ENCODE measurements at regions not wholly inside any gene's neighbourhood (a gene's known extent, or its start where the extent isn't known, plus 50 kb on each side); places are given as distances from the start of the nearest gene placed in this dataset.

DNA sequence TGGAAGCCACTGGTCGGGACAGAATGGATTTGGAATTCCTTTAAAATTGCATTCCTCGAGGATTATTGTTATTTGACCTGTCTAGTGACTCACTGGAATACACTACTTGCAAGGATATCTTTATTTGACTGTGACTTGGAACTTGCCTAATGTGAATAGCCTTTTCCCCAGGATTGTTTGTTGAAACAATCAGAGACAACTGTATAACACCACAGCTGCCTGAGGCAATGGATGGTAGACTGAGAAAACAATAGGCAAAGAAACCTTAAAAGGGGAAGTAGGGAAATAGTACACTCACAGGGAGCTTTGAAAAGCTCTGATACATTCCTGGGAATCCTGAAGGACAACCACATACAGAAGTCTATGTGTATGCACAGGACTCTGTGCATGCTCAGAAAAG lies 465.3 kb downstream of the BMP2 start:
- no peaks in the 10 kb centered on the region for H3K36me3 Mint-ChIP-seq
- Histone ChIP-seq H3K36me3 (ENCODE audit: insufficient read depth, low read length) (no peaks in the 10 kb centered on the region), H3K4me3 (ENCODE audit: low read length) (no peak overlapping the region), H3K9me3 (ENCODE audit: low read length) (peaks cover 3% of the 10 kb centered on the region), H3K27ac (ENCODE audit: low read depth, low read length) (no peak overlapping the region), H3K27me3 (ENCODE audit: insufficient read depth, low read length, poor library complexity, severe bottlenecking) (no peaks in the 10 kb centered on the region), H3K4me1 (ENCODE audit: insufficient read depth, low read length) (no peaks in the 10 kb centered on the region)
- no peak for DNase-seq
- ChIA-PET CTCF (no interaction called here), POLR2A (no interaction called here)
- peaks cover 6 to 21% (median 11%) of the 10 kb centered on the region in 5 donors for H3K9me3 Mint-ChIP-seq
- H3K27me3 Mint-ChIP-seq: no peaks in the 10 kb centered on the region
- no peak overlapping the region for H3K4me3 Mint-ChIP-seq
- no peaks in the 10 kb centered on the region for H3K4me1 Mint-ChIP-seq
- no peak overlapping the region for H3K27ac Mint-ChIP-seq

DNA sequence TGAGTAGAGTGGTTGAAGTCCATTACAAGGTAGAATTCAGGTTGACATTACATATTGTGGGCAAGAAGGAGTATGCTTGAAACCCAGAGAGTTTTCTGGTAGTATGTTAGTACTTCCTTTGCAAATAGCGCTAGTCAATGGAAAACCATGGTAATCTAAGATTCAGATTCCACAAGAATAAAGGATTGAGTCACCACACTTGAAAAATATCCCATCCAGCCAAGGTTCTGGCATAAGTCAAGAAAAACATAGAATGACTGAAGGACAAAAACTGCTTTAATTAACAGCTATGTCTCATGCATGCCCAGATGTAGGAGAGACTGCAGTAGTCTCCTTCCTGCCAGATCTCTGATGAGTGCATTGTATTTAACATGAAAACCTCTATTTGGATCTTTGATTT lies 469.8 kb downstream of the BMP2 start:
- H3K27ac ChIP-seq (ENCODE audit: low read depth, low read length): no peak overlapping the region
- CTCF ChIA-PET: no interaction called here
- peaks cover 3% of the 10 kb centered on the region for H3K9me3 ChIP-seq (ENCODE audit: low read length)
- no peaks in the 10 kb centered on the region for H3K36me3 Mint-ChIP-seq
- no peaks in the 10 kb centered on the region for H3K27me3 ChIP-seq (ENCODE audit: insufficient read depth, low read length, poor library complexity, severe bottlenecking)
- POLR2A ChIA-PET: no interaction called here
- no peaks in the 10 kb centered on the region for H3K4me1 ChIP-seq (ENCODE audit: insufficient read depth, low read length)
- no peak overlapping the region for H3K4me3 Mint-ChIP-seq
- H3K27ac Mint-ChIP-seq: no peak overlapping the region
- H3K9me3 Mint-ChIP-seq: peaks cover 3 to 29% (median 11%) of the 10 kb centered on the region in 5 donors
- H3K4me1 Mint-ChIP-seq: no peaks in the 10 kb centered on the region
- no peaks in the 10 kb centered on the region for H3K36me3 ChIP-seq (ENCODE audit: insufficient read depth, low read length)
- no peak for DNase-seq
- H3K27me3 Mint-ChIP-seq: no peaks in the 10 kb centered on the region
- no peak overlapping the region for H3K4me3 ChIP-seq (ENCODE audit: low read length)

DNA sequence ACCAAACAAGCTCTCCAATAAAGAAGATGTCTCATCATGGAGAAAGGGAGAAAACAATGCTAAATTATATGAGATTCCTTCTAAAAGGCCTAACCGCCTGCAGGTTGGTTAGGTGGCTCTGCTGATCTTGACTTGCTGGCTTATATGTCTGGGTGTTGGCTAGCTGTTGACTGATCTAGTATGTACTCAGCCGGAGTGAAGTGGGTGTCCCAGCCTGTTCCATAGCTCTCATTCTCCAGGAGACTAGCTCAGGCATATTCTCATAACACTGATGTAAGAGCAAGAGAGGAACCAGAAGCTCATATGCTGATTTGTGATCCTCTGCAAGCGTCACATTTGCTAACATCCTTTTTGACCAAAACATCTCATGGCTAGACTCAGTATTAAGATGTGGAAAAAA lies 473.0 kb downstream of the BMP2 start:
- no peak for DNase-seq
- Mint-ChIP-seq H3K9me3 (peaks cover 3 to 28% (median 7%) of the 10 kb centered on the region in 5 donors), H3K27ac (no peak overlapping the region), H3K27me3 (no peaks in the 10 kb centered on the region), H3K36me3 (no peaks in the 10 kb centered on the region), H3K4me1 (no peaks in the 10 kb centered on the region), H3K4me3 (no peak overlapping the region)
- Histone ChIP-seq H3K9me3 (ENCODE audit: low read length) (no peaks in the 10 kb centered on the region), H3K36me3 (ENCODE audit: insufficient read depth, low read length) (no peaks in the 10 kb centered on the region), H3K27ac (ENCODE audit: low read depth, low read length) (no peak overlapping the region), H3K4me1 (ENCODE audit: insufficient read depth, low read length) (no peaks in the 10 kb centered on the region), H3K4me3 (ENCODE audit: low read length) (no peak overlapping the region), H3K27me3 (ENCODE audit: insufficient read depth, low read length, poor library complexity, severe bottlenecking) (no peaks in the 10 kb centered on the region)
- CTCF ChIA-PET: no interaction called here
- POLR2A ChIA-PET: no interaction called here

DNA sequence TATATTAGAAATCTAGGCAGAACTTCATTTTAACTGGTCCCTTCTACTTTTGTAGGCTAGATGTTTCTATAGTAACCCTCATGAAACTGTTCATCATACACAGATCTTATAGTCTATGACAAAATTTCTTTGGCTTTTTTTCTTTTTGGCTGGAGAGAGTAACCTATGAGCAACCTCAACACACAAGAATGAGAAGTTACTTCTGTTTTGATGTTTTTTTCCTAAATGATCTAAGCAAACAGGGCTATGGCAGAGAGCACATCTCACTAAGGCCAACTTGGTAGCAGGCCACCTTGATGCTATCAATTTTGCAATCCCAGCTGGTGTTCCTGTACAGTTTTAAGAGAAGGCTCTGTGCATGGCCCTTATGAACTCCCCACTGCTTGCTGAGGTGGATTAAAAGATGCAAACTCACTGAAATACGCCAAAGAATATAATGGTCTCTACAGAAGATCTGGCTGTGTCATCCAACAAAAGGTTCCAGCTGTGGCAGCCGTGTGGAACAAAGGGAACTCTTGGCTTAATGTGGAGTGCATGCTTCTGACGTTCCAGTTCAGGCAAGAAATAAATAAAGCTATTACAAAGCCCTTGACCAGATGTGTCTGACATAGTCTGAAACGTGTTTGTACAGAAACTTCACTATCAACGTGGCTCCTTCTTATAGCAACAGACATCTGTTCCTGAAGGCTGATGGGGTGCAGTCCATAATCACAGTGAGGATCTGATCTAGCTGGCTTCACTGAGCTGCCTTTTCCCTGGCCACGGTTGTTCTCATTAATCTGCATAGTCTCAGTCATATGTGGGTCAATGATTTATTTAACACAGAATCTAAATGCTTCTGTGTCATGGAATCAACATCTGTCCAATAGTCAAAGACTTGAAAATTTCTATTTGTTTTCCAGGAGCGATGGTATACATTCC lies 481.1 kb downstream of the BMP2 start:
- ChIA-PET POLR2A (no interaction called here), CTCF (no interaction called here)
- Histone ChIP-seq H3K4me3 (ENCODE audit: low read length) (no peak overlapping the region), H3K27ac (ENCODE audit: low read depth, low read length) (no peak overlapping the region), H3K4me1 (ENCODE audit: insufficient read depth, low read length) (no peaks in the 10 kb centered on the region), H3K36me3 (ENCODE audit: insufficient read depth, low read length) (no peaks in the 10 kb centered on the region), H3K9me3 (ENCODE audit: low read length) (no peaks in the 10 kb centered on the region), H3K27me3 (ENCODE audit: insufficient read depth, low read length, poor library complexity, severe bottlenecking) (no peaks in the 10 kb centered on the region)
- peaks cover 0 to 15% (median 3%) of the 10 kb centered on the region in 5 donors for H3K9me3 Mint-ChIP-seq
- no peak overlapping the region for H3K4me3 Mint-ChIP-seq
- H3K4me1 Mint-ChIP-seq: no peaks in the 10 kb centered on the region
- H3K27me3 Mint-ChIP-seq: peaks cover 0 to 2% of the 10 kb centered on the region in 2 donors
- H3K36me3 Mint-ChIP-seq: no peaks in the 10 kb centered on the region
- H3K27ac Mint-ChIP-seq: no peak overlapping the region
- DNase-seq: no peak

DNA sequence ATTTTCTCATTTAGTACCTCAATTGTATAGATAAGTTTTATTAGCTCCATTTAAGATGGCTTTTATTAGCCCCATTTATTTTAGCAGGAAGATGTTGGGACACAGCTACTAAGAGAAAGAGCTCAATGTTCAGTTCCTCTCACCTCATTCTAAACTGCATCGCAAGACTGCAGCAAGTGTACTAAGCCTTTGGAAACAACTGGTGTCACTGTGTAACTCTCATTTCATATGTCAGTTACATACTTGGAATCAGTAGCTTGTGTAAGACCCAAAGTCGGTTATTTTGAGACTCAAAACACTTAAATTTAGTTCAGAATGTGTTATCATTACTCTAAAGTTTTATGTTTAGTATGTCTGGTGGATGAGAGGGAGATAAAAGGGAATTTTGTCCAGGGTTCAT lies 482.9 kb downstream of the BMP2 start:
- no peak overlapping the region for H3K4me3 Mint-ChIP-seq
- Histone ChIP-seq H3K4me3 (ENCODE audit: low read length) (no peak overlapping the region), H3K4me1 (ENCODE audit: insufficient read depth, low read length) (no peaks in the 10 kb centered on the region), H3K27me3 (ENCODE audit: insufficient read depth, low read length, poor library complexity, severe bottlenecking) (no peaks in the 10 kb centered on the region), H3K36me3 (ENCODE audit: insufficient read depth, low read length) (no peaks in the 10 kb centered on the region), H3K27ac (ENCODE audit: low read depth, low read length) (no peak overlapping the region), H3K9me3 (ENCODE audit: low read length) (no peaks in the 10 kb centered on the region)
- H3K27ac Mint-ChIP-seq: no peak overlapping the region
- H3K9me3 Mint-ChIP-seq: peaks cover 0 to 24% (median 5%) of the 10 kb centered on the region in 5 donors
- H3K27me3 Mint-ChIP-seq: peaks cover 0 to 2% of the 10 kb centered on the region in 2 donors
- CTCF ChIA-PET: no interaction called here
- no peak for DNase-seq
- H3K36me3 Mint-ChIP-seq: no peaks in the 10 kb centered on the region
- no peaks in the 10 kb centered on the region for H3K4me1 Mint-ChIP-seq
- POLR2A ChIA-PET: no interaction called here

DNA sequence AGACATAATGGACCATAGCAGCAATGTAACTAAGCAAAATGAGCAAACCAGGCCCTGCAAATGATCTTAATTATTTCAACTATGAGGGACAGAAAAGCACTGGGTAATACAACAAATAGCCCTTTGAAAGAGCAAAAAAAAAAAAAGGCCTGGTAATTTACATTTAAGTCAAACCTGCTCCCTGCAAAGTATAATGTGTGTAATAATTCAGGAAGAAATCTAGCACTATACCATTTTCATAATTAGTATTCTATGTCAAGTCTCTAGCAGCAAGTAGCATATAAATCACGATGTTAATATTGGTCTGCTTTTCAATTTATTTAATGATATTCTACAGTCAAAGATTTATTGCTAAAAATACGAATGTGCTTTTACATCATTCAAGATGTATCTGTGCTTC lies 489.6 kb downstream of the BMP2 start:
- Histone ChIP-seq H3K36me3 (ENCODE audit: insufficient read depth, low read length) (no peaks in the 10 kb centered on the region), H3K27ac (ENCODE audit: low read depth, low read length) (no peak overlapping the region), H3K9me3 (ENCODE audit: low read length) (no peaks in the 10 kb centered on the region), H3K27me3 (ENCODE audit: insufficient read depth, low read length, poor library complexity, severe bottlenecking) (no peaks in the 10 kb centered on the region), H3K4me1 (ENCODE audit: insufficient read depth, low read length) (no peaks in the 10 kb centered on the region), H3K4me3 (ENCODE audit: low read length) (no peak overlapping the region)
- Mint-ChIP-seq H3K9me3 (peaks cover 2 to 18% (median 5%) of the 10 kb centered on the region in 5 donors), H3K27ac (no peak overlapping the region), H3K4me3 (no peak overlapping the region), H3K36me3 (peaks cover 0 to 2% (median 0%) of the 10 kb centered on the region in 3 donors), H3K4me1 (no peaks in the 10 kb centered on the region), H3K27me3 (no peaks in the 10 kb centered on the region)
- no peak for DNase-seq
- ChIA-PET CTCF (no interaction called here), POLR2A (no interaction called here)

DNA sequence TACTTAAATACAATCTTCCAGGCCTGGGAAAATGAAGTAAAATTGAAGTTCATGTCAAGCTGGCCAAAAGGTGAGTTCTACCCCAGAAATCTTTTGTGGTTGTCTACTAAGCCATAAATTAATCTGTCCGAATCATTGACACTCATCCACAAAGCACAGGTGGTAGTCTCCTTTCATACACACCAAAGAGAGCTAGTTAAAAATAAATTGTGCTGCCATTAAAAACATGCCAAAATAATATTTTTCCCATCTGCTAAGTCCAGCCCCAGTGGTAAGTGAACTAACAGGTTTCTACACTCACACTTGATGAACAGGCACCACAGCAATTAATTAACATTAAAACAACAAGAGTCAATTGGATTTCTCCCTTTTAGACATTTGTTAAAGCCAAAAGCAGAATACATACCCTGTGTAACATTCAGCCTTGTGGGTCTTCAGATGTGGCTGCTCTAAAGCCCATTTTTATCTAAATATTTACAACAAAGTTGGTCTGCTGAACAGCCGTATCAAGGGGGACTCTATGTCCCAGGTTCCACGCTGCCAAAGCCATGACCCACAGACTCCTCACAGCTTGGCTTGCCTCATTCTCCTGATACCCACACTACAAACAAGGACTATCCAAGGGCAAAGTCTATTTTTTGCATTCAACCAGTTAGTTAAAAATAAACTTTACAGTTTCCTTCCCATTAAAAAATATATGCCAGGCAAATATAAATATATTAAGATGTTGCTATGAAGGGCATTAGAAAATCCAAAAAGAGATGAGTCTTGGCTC lies 490.4 kb downstream of the BMP2 start:
- no peak overlapping the region for H3K4me3 Mint-ChIP-seq
- Histone ChIP-seq H3K36me3 (ENCODE audit: insufficient read depth, low read length) (no peaks in the 10 kb centered on the region), H3K4me1 (ENCODE audit: insufficient read depth, low read length) (no peaks in the 10 kb centered on the region), H3K27ac (ENCODE audit: low read depth, low read length) (no peak overlapping the region), H3K27me3 (ENCODE audit: insufficient read depth, low read length, poor library complexity, severe bottlenecking) (no peaks in the 10 kb centered on the region), H3K4me3 (ENCODE audit: low read length) (no peak overlapping the region), H3K9me3 (ENCODE audit: low read length) (no peaks in the 10 kb centered on the region)
- H3K27me3 Mint-ChIP-seq: no peaks in the 10 kb centered on the region
- H3K9me3 Mint-ChIP-seq: peaks cover 3 to 14% (median 4%) of the 10 kb centered on the region in 5 donors
- ChIA-PET CTCF (no interaction called here), POLR2A (no interaction called here)
- H3K4me1 Mint-ChIP-seq: no peaks in the 10 kb centered on the region
- peaks cover 0 to 2% (median 0%) of the 10 kb centered on the region in 3 donors for H3K36me3 Mint-ChIP-seq
- no peak overlapping the region for H3K27ac Mint-ChIP-seq
- DNase-seq: no peak

DNA sequence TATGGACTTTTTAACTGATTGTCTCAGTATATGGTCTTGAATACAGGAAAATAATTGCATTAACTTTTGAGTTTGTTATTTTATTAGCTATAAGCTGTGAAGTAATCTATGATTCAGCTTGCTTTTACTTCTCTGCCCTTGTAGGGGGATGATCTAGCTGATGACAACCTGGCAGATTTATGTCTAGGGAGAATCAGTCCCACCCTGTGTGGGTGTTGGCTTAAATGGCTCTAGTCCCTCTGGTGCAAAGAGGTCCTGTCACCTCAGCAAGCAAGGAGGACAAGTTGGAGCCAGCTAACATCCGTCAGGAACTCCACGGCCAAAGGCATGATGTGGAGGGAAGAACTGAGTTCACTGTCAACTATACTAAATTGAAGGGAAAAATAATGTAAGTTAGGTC lies 495.3 kb downstream of the BMP2 start:
- ChIA-PET POLR2A (no interaction called here), CTCF (no interaction called here)
- no peak for DNase-seq
- Histone ChIP-seq H3K4me1 (ENCODE audit: insufficient read depth, low read length) (no peaks in the 10 kb centered on the region), H3K36me3 (ENCODE audit: insufficient read depth, low read length) (no peaks in the 10 kb centered on the region), H3K27me3 (ENCODE audit: insufficient read depth, low read length, poor library complexity, severe bottlenecking) (no peaks in the 10 kb centered on the region), H3K9me3 (ENCODE audit: low read length) (no peaks in the 10 kb centered on the region), H3K27ac (ENCODE audit: low read depth, low read length) (no peak overlapping the region), H3K4me3 (ENCODE audit: low read length) (no peak overlapping the region)
- no peak overlapping the region for H3K4me3 Mint-ChIP-seq
- no peaks in the 10 kb centered on the region for H3K36me3 Mint-ChIP-seq
- H3K27ac Mint-ChIP-seq: no peak overlapping the region
- H3K9me3 Mint-ChIP-seq: peaks cover 0 to 25% (median 3%) of the 10 kb centered on the region in 5 donors
- H3K4me1 Mint-ChIP-seq: no peaks in the 10 kb centered on the region
- H3K27me3 Mint-ChIP-seq: no peaks in the 10 kb centered on the region
